Putamen (tissue), 1 donor: ENCODE measurements at regions not wholly inside any gene's neighbourhood (a gene's known extent, or its start where the extent isn't known, plus 50 kb on each side); places are given as distances from the start of the nearest gene placed in this dataset.

Experiments
- DNase-seq: peaks from one replicate; pipeline ENCODE4 v3.0.0-alpha.2; 2016; ENCODE audit warnings: low spot score

DNA sequence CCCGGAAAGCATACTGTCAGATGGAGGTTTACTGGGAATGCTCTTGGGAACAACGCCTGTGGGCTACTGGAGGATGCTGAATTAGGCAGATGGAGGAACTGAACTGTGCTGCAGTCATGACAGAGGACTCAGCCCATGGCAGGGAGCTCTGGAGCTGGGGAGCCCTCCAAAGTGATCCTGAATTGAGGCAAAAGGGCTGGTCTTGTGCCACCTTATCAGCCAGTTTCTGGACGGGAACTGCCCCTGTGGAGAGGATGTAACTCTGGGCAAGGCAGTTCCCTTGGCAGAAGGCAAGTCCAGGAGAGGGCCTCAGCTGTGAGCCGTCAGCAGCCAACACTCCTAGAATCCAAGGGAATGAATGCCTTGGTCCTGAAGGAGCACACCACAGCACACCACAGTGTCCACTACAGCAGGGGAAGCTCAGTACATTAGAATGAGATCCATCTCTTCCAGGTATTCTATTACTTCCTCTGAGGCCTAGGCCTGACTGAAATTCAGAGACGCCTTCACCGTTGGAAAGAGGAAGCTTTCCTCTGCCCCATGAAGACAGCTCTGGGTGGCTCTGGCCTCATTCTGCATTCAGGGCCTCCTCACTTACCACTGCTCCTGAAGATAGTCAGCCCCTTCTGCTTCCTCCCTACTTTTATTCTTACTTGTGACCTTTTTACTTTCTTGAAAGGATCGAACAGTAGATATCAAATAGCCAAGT, 139.6 kb upstream of the GPR26 start:
- no peak for DNase-seq

DNA sequence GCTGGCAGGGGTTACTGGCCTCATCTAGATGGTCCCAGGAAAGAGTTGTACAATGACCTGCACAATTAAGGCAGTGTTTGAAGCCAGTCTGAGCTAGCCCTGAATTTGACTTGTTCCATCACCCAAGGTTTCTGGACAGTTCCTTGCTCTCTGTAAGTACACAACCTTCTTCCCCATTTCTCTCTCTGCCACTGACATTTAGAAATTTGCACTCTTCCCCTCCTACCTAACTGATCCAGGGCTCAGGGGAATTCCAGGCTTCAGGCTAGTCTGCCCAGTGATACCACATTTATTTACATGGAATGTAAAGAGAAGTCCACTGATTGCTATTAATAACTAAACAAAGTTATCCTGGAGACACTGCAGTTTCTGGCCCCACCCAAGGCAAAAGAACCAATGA, 139.0 kb upstream of the GPR26 start:
- no peak for DNase-seq

DNA sequence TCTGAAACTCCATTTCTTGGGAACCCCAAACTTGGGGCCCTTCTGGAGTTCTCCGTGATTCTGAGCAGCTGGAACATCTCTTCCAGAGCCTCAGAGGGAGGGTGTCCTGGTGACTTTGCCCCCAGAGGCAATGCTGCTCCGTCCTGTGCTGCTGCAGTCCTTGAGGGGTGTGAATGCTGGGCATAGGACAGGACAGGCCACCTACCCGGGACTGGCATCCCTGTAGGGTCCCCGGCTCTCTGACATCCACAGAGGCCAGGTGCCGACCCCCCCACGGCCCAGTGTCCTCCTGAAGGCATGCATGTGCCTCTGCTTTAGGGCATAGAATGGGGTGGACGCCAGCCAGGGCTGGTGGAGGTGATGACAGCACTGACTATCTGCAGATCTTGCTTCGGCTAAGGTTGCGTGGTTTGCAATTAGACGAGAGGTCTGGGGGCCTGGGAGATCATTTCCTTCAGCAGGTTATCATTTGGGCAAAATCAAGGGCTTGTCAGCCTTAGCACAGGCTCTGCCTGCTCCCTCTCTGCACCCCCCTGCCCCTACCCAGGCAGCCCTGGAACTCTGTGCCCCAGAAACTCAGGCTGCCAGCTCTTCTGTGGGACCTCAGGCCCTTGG, 136.9 kb upstream of the GPR26 start:
- DNase-seq, result no peak

DNA sequence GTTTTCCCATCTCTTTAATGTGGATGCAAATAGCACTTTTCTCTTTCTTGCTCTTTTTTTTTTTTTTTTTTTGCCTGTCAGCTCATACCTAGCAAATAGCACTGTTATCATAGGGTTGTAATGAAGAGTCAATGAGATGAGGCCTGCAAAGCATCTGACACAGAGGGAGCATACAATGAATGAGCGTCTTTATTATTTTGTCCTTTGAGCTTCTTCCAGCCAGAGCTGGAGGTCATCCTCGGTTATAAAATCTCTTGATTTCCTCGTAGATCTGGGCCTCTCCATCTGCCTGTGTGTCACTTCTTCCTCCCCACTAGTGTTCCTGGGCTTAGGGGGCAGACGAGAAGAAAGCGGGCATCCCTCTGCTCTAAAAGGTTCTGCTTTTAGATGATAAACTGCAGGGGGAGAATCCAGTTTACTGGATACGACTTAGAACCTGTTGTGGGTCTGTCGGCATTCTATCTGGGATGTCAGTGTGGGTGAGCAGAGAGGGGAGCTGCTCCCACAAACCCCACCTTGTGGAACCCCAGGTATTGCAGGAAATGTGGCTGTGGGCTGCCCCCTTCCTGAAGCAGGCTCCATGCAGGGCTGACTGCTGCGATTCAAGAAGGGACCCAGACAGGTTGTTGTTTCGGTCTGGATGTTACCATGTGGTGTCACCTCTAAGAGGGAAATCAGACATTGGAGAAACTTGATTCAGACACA, 135.8 kb upstream of the GPR26 start:
- DNase-seq, result peak; percentile 14

DNA sequence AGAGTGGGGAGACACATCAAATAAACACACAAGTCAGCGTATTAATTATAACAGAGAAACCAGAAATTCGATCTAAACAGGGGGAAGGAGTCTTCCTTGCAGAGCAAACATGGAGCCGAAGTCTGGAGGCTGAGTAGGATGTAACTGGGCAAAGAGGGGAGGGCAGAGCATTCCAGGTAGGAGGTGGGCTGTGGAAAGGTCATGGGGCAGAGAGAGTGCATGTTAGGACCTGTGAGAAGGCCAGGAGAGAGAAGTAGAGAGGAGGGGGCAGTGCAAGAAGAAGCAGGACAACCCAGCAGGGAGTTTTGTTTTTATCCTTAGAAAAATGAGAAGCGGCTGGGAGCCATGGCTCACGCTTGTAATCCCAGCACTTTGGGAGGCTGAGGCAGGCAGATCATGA, 130.8 kb upstream of the GPR26 start:
- no peak for DNase-seq

DNA sequence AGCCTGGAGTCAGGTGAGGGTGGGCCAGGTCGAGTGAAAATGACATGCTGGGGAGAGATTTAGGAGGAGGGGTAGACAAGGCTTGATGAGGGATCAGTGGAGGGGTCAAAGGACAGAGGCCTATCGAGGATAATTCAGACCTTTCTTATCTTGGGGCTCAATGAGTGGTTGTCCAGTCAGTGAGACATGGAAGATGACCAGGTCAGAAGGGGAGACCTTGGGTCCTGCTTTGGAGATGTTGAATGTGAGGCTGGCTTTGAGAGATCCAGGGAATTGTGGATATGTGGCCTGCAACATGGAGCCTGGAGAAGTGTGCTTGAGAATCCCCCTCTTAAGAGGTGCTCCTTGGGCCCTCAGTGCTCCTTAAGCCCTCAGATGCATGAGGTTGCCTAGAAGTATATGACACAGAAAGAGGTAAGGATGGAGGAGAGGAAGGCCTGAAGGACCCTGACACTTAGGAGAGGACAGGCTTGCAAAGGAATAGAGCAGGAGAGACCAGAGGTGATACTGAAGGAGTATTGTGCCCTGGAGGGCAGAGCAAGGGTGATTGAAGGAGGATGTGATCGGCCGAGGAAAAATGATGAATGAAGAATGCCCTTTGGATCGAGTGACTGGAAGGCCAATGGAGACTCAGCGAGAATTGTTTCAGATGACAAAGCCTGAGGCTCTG, 129.8 kb upstream of the GPR26 start:
- DNase-seq, result no peak

DNA sequence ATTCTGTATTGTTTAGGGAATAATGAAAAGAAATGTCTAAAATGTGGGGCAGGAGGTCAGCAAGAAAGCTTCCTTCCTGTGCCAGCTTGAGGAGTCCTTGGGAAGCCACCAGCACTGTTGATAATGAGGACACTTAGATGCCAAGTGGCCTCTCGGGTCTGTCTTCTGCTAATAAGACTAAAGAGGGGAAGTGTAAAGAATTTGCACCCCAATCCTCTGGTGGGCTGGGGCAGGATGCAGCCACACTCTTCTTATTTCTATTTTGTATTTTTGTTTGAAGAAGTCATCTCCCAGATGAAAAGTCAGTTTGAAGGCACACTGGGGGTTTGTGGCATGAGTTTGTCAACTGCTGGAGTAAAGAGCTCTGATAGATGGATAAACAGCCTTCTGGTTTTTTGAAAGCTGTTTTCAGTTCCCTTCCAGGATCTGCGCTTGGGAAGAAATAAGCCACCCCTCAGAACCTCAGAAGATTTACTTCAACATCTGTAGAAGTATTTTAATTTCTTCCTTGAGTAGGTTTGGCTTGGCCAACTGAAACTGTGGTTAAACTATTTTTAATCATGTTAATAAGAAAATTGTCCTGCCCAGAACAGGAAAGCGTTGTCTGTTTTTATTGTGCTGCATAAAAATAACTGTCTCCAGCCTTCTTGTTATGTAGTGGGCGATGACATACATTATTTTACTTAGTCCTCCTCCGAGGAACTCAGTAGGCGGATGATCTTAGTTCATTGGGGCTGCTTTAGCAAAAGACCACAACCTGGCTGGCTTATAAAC, 128.8 kb upstream of the GPR26 start:
- DNase-seq, result no peak

DNA sequence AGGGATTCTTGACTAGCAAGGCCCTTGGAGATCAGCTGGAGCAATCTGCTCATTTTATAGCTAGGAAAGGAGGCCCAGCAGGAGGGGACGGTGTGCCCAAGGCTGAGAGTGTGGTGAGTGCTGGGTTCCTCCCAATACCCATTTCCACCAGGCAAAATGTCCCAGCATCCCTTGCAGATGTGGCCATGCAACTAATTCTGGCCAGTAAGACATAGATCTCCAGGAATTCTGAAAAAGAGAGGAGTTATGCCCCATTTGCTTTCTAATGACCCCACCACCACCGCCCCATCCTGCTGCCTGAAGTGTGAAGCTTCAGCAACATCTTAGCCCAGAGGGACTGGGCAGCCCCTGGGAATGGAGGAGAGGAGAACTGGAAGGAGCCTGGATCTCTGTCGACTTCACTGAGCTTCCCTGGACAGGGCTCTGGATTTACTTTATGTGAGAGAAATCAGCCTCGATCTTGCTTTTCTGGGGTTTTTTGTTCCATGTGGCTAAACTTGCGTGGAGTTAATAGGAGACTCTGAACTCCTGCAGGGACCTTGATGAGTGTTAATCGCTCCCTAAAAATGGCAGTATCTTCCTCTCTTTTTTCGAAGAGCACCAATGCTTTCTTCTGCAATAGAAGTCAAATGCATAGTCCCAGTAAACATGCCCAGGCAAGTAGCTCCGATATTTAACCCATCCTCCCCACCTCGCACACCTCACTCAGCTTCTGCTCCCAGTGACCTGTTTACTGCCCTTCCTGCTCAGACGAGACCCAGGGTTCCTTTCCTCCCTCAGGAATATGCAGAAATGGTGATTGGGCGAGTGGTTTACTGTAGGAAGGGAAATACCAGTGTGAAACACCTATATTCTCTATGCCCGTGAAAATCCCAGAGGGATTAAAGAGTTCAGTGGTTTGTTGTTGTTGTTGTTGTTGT, 127.5 kb upstream of the GPR26 start:
- no peak for DNase-seq

DNA sequence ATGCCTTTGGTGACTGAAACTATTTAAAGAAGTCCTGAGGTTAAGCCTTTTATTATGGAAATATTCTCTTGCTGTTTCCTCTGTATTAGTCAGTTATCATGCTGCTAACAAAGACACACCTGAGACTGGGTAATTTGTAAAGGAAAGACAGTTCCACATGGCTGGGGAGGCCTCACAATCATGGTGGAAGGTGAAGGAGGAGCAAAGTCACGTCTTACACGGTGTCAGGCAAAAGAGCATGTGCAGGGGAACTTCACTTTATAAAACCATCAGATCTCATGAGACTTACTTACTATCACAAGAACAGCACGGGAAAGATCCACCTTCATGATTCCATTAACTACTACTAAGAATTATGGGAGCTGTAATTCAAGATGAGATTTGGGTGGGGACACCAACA, 121.2 kb upstream of the GPR26 start:
- no peak for DNase-seq

DNA sequence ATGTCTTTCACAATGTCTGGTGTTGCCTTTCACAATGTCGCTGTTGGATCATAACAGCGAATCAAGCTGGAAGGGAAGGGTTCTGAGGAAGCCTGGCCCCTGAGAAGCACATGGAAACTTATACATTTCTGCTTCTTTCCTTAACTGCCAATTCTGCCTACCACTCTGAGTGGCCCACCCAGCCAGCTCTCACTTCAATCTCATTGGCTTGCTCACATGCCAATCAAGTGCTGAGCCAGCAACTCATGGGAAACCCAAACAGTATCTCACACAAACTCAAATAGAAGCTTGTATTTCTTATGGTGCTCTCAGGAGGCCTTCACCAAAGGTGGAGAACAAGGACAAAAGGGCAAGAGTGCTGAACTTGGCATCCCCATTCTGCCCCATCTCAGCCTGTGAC, 117.4 kb upstream of the GPR26 start:
- DNase-seq, result no peak

DNA sequence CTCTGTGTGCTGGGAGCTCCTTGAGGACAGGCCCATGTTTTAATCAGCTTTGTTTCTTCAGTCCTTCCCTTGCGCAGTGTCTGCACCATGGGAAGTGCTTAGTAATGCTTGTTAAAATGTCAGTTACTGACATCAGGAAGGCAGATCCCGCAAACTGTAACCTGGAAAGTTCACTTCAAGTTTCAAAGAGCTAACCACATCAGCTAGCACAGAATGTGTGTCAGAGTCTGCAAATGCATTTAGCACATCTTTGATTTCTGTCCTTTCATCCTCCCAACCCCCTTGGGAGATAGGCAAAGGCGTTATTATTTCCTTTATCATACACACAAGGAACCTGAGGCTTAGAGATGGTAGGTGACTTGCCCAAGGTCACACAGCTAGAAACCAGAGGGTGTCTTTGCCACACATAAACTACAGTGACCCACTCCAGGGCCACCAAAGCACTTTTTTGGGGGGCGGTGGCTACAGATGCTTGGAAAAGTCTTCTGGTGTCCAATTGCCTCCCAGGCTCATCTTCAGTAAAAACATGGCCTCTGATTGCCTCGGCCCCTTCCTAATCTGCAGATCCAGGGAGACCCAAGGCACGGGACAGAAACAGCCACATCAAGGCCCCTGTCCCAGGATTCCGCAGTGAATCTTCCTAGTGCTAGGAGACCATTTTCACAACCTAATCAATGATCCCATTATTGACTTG, 116.2 kb upstream of the GPR26 start:
- no peak for DNase-seq

DNA sequence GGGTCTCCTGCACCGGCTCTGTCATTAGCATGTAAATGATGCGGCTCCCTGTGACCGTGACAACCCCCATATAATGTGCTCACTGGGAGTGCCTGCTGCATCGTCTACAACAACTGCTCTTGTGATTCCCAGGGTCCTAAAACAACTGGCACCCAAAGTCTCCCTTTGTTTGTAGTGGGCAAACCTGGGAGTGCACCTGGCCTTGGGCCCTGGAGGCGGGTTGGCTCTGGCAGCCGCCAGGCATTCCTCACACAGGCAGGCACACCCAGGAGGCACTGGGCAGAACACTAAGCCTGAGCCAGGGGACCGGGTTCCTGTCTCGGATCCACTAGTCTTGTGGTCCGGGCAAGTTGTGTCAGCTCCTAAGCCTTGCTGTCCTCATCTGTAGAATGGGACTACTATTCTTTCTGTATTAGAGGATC, 115.5 kb upstream of the GPR26 start:
- no peak for DNase-seq

DNA sequence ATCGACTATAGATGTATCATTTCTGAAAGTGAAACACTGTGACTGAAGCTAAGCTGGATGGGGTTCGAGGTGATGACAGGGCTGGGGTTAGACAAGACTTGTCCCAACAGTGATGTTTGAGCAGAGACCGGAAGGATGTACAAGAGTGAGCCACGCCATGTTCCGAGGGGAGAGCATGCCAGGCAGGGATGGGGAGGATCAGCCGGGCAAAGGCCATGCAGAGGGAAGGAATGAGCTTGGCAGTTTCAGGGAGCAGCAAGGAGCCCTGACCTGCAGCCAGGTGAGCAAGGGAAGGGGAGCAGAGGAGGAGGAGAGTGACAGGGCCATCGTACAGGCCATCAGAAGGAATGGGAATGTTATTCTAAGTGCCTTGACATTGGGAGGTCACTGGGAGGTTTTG, 114.9 kb upstream of the GPR26 start:
- DNase-seq, result no peak

DNA sequence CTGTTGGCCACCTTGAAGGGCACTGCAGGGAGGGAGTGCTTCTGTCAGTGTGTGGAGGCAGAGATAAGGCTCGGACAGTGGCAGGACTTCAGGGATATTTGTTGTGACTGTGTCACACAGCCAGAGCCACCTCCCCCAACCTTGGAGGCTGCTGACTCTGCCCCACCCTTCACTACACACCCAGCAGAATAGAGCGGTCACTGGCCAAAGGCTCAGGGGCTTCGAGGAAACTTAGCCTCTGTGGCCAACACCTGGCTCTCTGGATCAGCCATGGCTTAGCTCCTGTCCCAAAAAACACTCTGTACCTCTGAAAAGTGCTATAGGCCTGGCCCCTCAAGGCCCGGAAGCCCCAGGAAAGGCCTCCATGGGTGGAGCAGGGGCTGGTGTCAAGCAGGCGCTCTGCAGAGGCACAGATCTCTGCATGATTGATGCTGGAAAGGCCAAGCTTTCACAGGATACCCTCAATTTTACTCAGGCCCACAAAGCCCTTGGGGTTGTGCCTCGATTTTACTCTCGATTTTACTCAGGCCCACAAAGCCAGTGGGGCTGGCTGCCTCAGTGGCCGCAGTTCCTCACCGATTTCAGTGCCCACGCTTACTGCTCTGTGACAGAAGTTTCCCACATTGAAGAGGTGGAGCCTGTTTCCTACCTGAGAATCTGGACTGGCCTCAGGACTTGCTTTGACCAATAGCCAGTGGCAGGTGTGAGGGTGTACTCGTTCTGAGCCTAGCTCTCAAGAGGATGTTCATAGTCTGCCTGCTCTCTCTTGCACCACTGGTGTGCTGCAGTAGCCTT, 113.2 kb upstream of the GPR26 start:
- no peak for DNase-seq

DNA sequence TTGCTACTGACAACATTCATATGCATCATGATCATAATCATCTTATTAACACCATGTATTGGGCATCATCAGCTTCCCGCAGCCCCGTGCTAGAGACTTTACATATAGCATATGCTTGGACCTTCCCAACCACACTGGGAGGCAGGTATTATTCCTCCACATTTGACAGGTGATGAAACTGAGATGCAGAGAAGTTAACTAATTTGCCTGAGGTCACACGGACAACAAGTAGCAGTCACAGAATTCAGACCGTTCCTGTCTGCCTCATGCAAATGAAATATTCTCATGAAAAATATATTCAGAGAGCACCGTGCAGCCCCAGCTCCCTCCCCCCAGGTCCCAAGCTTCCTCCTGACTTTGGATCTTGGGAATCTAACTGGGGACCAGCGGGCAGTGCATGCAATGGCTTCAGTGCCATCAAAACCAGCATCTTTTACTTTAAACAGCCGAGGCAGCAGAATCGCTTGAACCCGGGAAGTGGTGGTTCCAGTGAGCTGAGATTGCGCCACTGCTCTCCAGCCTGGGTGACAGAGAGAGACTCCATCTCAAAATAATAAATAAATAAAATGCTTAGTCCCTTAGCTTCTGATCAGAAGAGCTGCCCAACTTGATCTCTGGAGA, 112.2 kb upstream of the GPR26 start:
- no peak for DNase-seq

DNA sequence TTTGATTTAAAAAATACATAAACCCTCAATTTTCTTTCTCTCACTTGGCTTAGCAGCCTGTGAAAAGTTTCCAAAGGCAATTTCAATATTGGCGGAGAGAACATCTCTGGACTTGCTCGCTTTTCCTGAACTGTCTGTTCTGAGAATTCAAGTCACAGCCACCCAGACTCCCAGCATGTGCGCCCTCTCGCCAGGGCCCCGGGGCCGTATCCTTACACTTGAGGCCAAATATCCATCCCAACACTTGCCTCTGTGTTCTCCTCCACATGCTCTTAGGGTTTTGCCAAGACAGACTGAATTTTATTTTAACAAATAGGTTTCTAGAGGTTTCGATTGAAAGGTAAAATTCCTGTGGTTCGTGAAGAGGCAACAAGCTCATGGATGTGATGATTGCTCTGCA, 111.5 kb upstream of the GPR26 start:
- DNase-seq, result no peak

DNA sequence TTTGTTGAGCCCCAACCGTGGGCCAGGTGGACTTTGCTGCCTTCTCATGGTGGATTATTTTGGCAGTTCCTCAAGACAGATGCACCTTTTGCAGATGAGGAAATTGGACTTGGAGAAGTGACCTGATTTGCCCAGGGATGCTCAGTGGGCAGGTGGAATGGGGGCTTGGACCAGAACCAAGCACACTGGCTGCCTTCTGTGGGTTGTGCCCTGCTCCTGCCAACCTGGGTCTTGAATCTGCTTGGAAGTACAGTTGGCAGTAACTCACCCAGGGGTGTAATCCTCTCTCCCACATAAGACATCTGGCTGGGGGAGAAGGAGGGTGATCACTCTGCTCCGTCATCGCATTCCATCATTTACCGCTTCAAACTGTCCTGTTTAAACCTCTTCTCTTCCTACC, 110.5 kb upstream of the GPR26 start:
- DNase-seq, result no peak

DNA sequence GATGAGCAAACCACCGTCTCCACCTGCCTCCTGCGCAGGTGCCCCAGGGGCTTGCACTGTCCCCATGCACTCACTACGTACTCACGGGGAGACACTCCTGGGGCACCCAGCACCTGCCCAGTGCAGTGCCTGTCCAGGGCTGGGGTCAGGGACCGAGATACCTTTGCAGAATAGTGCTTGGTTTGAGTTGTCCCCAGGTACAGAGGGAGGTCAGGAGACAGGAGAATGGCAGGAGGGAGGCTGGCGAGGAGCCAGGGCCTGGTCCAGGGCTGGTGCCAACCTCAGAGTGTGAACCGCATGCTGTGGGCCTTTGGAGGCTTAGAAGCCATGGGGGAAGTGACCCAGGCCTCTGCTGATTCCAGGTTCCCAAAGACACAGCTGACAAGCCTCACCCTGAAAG, 110.1 kb upstream of the GPR26 start:
- no peak for DNase-seq

DNA sequence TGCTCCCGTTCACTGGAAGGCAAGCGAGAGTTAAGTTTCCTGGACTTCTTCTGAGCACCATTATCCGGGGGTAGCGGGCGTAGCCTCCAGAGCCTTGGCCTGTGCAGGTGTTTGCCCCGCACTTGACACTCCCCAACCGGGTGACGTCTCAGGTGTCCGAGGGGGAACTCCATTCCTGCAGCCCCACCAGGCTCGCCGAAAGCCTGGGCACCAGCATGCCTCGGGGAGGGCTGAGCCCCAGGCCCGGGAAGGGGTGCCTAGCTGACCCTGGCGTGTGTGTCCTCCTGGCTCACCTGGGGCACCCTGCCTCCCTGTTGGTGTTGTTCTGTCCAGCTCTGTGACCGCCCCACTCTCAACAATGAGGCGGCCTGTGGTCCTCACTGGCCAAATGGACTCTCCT, 109.4 kb upstream of the GPR26 start:
- DNase-seq, result no peak
